HepG2 (cell line): ENCODE measurements at regions not wholly inside any gene's neighbourhood (a gene's known extent, or its start where the extent isn't known, plus 50 kb on each side); places are given as distances from the start of the nearest gene placed in this dataset.

Experiments used
- ATAC-seq: fragments of 200-7000 bp; cut with Tn5 transposase; 3 replicates; pipeline ENCODE4 v1.9.1; 2020; ENCODE audit warnings: mild to moderate bottlenecking, moderate library complexity
- BruUV-seq: library from RNA; stranded (reverse); fragments of 400-500 nt; replicated peaks from 2 replicates; lab custom pipeline; 2021; lab: Mats Ljungman, UMichigan
- CTCF ChIA-PET: fragments of 300-600 bp; formaldehyde crosslinking; extraction: SDS; loops from one replicate; lab custom pipeline; 2021; ENCODE audit warnings: low total read pairs, inconsistent platforms, low intra/inter-chr PET ratio; lab: Yijun Ruan, JAX
- POLR2A ChIA-PET: fragments of 350-600 bp; sonication (Branson Sonifier 250); formaldehyde crosslinking; loops from one replicate; lab custom pipeline; 2020; ENCODE audit warnings: antibody characterized with exemption, inconsistent platforms; lab: Yijun Ruan, JAX
- DNase-seq: peaks from one replicate; pipeline ENCODE4 v3.0.0-alpha.2; 2015; ENCODE audit warnings: low spot score
- FAIRE-seq: peaks from 3 replicates; lab custom pipeline; 2011; peaks lifted over from hg19 to GRCh38; lab: Jason Lieb, UNC
- H2AFZ ChIP-seq: one replicate; pipeline ENCODE4 v1.6.1; 2011; ENCODE audit warnings: low read length, inconsistent platforms
- H3K27ac ChIP-seq: fragments of 300-600 bp; 3 replicates; pipeline ENCODE4 v1.8.0; 2011; ENCODE audit warnings: mixed run types, mild to moderate bottlenecking, mixed read lengths, low read length, inconsistent platforms; ENCODE audit not compliant: insufficient read depth; ENCODE audit errors: extremely low read length
- H3K27me3 ChIP-seq, 2 experiments: fragments of 200-600 bp in 1 of 2; 2 replicates in 1 of 2; 3 replicates in 1 of 2; pipeline versions ENCODE4 v1.6.0 to v1.8.0; 2011; ENCODE audit warnings: low read length in 2 of 2, mild to moderate bottlenecking in 2 of 2, moderate library complexity in 2 of 2, inconsistent platforms in 1 of 2; ENCODE audit not compliant: insufficient read depth in 2 of 2, control insufficient read depth in 1 of 2
- H3K36me3 ChIP-seq, 2 experiments: fragments of 200-600 bp in 1 of 2; replicated peaks in 1 of 2; 2 replicates in 1 of 2; 3 replicates in 1 of 2; pipeline versions ENCODE4 v1.5.1 to v1.8.0; 2011; ENCODE audit warnings: low read length in 2 of 2, inconsistent platforms in 1 of 2; ENCODE audit not compliant: insufficient read depth in 2 of 2, control insufficient read depth in 1 of 2
- H3K4me1 ChIP-seq: 2 replicates; pipeline ENCODE4 v1.5.1; 2012; ENCODE audit warnings: low read length, inconsistent platforms; ENCODE audit not compliant: insufficient read depth
- H3K4me2 ChIP-seq: 2 replicates; pipeline ENCODE4 v1.6.0; 2011; ENCODE audit warnings: low read depth, low read length, inconsistent platforms
- H3K4me3 ChIP-seq, 3 experiments: fragments of 200-600 bp in 1 of 3; sonication (generic), shearing (Covaris generic) in 1 of 3; replicated peaks in 1 of 3; 2 replicates each; pipeline ENCODE4 v1.5.1; 2011 to 2016; ENCODE audit warnings: low read length in 3 of 3, inconsistent platforms in 2 of 3, low read depth in 2 of 3, mild to moderate bottlenecking in 2 of 3, control low read depth in 1 of 3, mixed read lengths in 1 of 3; ENCODE audit not compliant: insufficient read depth in 1 of 3
- H3K79me2 ChIP-seq: one replicate; pipeline ENCODE4 v1.6.1; 2011; ENCODE audit warnings: low read length, inconsistent platforms; ENCODE audit not compliant: insufficient read depth
- H3K9ac ChIP-seq: 2 replicates; pipeline ENCODE4 v1.6.0; 2011; ENCODE audit warnings: mild to moderate bottlenecking, low read depth, low read length, inconsistent platforms; ENCODE audit not compliant: insufficient read depth
- H3K9me3 ChIP-seq: 2 replicates; pipeline ENCODE4 v1.5.1; 2012; ENCODE audit warnings: mild to moderate bottlenecking, low read length
- H4K20me1 ChIP-seq: 2 replicates; pipeline ENCODE4 v1.6.0; 2011; ENCODE audit warnings: inconsistent platforms, mild to moderate bottlenecking, low read length, moderate library complexity; ENCODE audit not compliant: insufficient read depth
- CEBPZ ChIP-seq: IDR thresholded peaks from 2 replicates; pipeline ENCODE4 v1.6.1; 2012; ENCODE audit warnings: low read length, improper control_type of control experiment
- IRX3 ChIP-seq: sonication (generic); formaldehyde crosslinking; IDR thresholded peaks from 2 replicates; pipeline ENCODE4 v1.8.1; 2023; ENCODE audit warnings: mild to moderate bottlenecking, low read depth, missing genetic modification reagents, borderline replicate concordance
- NAIF1 ChIP-seq: sonication (generic); formaldehyde crosslinking; IDR thresholded peaks from 2 replicates; pipeline ENCODE4 v1.5.0; 2020; ENCODE audit warnings: mild to moderate bottlenecking, missing genetic modification reagents, borderline replicate concordance
- SKIL ChIP-seq: sonication (generic); formaldehyde crosslinking; IDR thresholded peaks from 2 replicates; pipeline ENCODE4 v1.8.0; 2022; ENCODE audit warnings: missing genetic modification reagents, mild to moderate bottlenecking, moderate library complexity, borderline replicate concordance
- TP53 ChIP-seq: sonication (generic); formaldehyde crosslinking; conservative IDR thresholded peaks from 2 replicates; pipeline ENCODE4 v1.4.0; 2020; ENCODE audit warnings: missing genetic modification reagents
- ZNF670 ChIP-seq: sonication (generic); formaldehyde crosslinking; IDR thresholded peaks from 2 replicates; pipeline ENCODE4 v1.8.0; 2022; ENCODE audit warnings: mild to moderate bottlenecking, missing genetic modification reagents, borderline replicate concordance
- ZNF780A ChIP-seq: sonication (generic); formaldehyde crosslinking; IDR thresholded peaks from 2 replicates; pipeline ENCODE4 v1.8.0; 2022; ENCODE audit warnings: mild to moderate bottlenecking, missing genetic modification reagents, moderate library complexity
- WGBS: methylation state at CpG from one replicate; pipeline ENCODE4 v1.1.6; 2017; ENCODE audit warnings: low lambda C conversion rate; 5-methylcytosine and 5-hydroxymethylcytosine counted together
- in situ Hi-C: cut with HindIII; loops from 2 replicates; pipeline ENCODE4 v1.10.0; 2017; ENCODE audit warnings: low pct_unique_long_range_greater_than_20kb; ENCODE audit not compliant: extremely low pct_ligation_motif_present
- intact Hi-C: fragments of 100-400 bp; cut with micrococcal nuclease; formaldehyde crosslinking; loops from one replicate; pipeline ENCODE4 v1.10.0; 2022; ENCODE audit not compliant: unreplicated experiment

- Histone ChIP-seq H2AFZ (no peak overlapping the region), H3K36me3 (no peaks in the 10 kb centered on the region; a peak in 1 of 5 replicates), H3K9ac (no peak overlapping the region), H3K4me2 (no peak overlapping the region), H3K27me3 (no peaks in the 10 kb centered on the region), H3K9me3 (peaks cover 10% of the 10 kb centered on the region; the same call in 1 of the 2 replicates), H4K20me1 (no peaks in the 10 kb centered on the region), H3K79me2 (no peaks in the 10 kb centered on the region), H3K27ac (no peak overlapping the region), H3K4me3 (no peak overlapping the region), H3K4me1 (no peaks in the 10 kb centered on the region)
- 98% methylated on average over 3 of the region's 3 CpGs for WGBS
- ATAC-seq: no peak
- FAIRE-seq: no peak
- in situ Hi-C loops (no loop called here), intact Hi-C loops (no loop called here)
- no peak for DNase-seq
- no TSS peak for BruUV-seq
- TF ChIP-seq ZNF670 (CRISPR knock-in tag): no peak
- TF ChIP-seq NAIF1 (CRISPR knock-in tag): no peak
- TF ChIP-seq ZNF780A (CRISPR knock-in tag): peak; percentile 68; the same call in 1 of the 2 replicates
- TF ChIP-seq CEBPZ: no peak
- no peak for TF ChIP-seq SKIL (CRISPR knock-in tag)
- TF ChIP-seq TP53 (CRISPR knock-in tag): 0 out of 2 replicates have a peak, but pooled peaks have one; percentile 68
- TF ChIP-seq IRX3 (CRISPR knock-in tag): no peak
- POLR2A ChIA-PET: no interaction called here
- CTCF ChIA-PET: no interaction called here
These were observed 348.0 kb downstream of the TYW1 start for GRCh38 chr7:67344481-67345193.
